CD4-positive, alpha-beta T cell treated with Interleukin-15 for 1 hour (primary cell): ENCODE measurements at regions not wholly inside any gene's neighbourhood (a gene's known extent, or its start where the extent isn't known, plus 50 kb on each side); places are given as distances from the start of the nearest gene placed in this dataset.
"Not testable (repeated sequence)": the region's sequence is repeated elsewhere in the genome, so short reads cannot be mapped to it uniquely, and the experiment has no call there.

Experiments
- DNase-seq: peaks from one replicate; pipeline ENCODE4 v3.0.0-alpha.2; 2020

- not testable (repeated sequence) for DNase-seq
Observed at GRCh38 chr1:146317785-146318184, 89.0 kb upstream of the NOTCH2NLA start.

- DNase-seq: not testable (repeated sequence)
Observed at GRCh38 chr1:146314449-146315246, 85.8 kb upstream of the NOTCH2NLA start.

GRCh38 chr1:146310579-146310978 lies 81.8 kb upstream of the NOTCH2NLA start:
- not testable (repeated sequence) for DNase-seq

GRCh38 chr1:146309427-146309826 lies 80.6 kb upstream of the NOTCH2NLA start:
- not testable (repeated sequence) for DNase-seq

GRCh38 chr1:146308892-146309291 lies 80.1 kb upstream of the NOTCH2NLA start:
- not testable (repeated sequence) for DNase-seq

- DNase-seq: not testable (repeated sequence)
Observed at GRCh38 chr1:146308152-146308551, 79.3 kb upstream of the NOTCH2NLA start.

- not testable (repeated sequence) for DNase-seq
Observed at GRCh38 chr1:146307632-146308031, 78.8 kb upstream of the NOTCH2NLA start.

GRCh38 chr1:146306651-146307050 lies 77.8 kb upstream of the NOTCH2NLA start:
- not testable (repeated sequence) for DNase-seq

GRCh38 chr1:146305442-146305841 lies 76.6 kb upstream of the NOTCH2NLA start:
- not testable (repeated sequence) for DNase-seq

- not testable (repeated sequence) for DNase-seq
Observed at GRCh38 chr1:146298575-146298897, 69.7 kb upstream of the NOTCH2NLA start.

- not testable (repeated sequence) for DNase-seq
Observed at GRCh38 chr1:146297781-146298574, 69.2 kb upstream of the NOTCH2NLA start.

- DNase-seq: not testable (repeated sequence)
Observed at GRCh38 chr1:146292940-146293936, 64.4 kb upstream of the NOTCH2NLA start.

- not testable (repeated sequence) for DNase-seq
Observed at GRCh38 chr1:146292424-146292823, 63.6 kb upstream of the NOTCH2NLA start.

- DNase-seq: not testable (repeated sequence)
Observed at GRCh38 chr1:146287881-146288280, 59.1 kb upstream of the NOTCH2NLA start.

- not testable (repeated sequence) for DNase-seq
Observed at GRCh38 chr1:146284760-146285159, 55.9 kb upstream of the NOTCH2NLA start.

GRCh38 chr1:146283527-146283880 lies 54.7 kb upstream of the NOTCH2NLA start:
- not testable (repeated sequence) for DNase-seq

GRCh38 chr1:146282807-146283526 lies 54.1 kb upstream of the NOTCH2NLA start:
- DNase-seq: not testable (repeated sequence)

- DNase-seq: not testable (repeated sequence)
Observed at GRCh38 chr1:146281522-146281921, 52.7 kb upstream of the NOTCH2NLA start.

GRCh38 chr1:146278758-146279157 lies 49.9 kb upstream of the NOTCH2NLA start:
- not testable (repeated sequence) for DNase-seq
